KMS-11 (cell line): ENCODE measurements at regions not wholly inside any gene's neighbourhood (a gene's known extent, or its start where the extent isn't known, plus 50 kb on each side); places are given as distances from the start of the nearest gene placed in this dataset.

ENCODE experiments used
- H2AFZ ChIP-seq: fragments of 200-600 bp; sonication (generic); 2 replicates; pipeline ENCODE4 v1.6.1; 2016; ENCODE audit warnings: antibody characterized with exemption, mixed run types, low read depth
- H3K27ac ChIP-seq: fragments of 200-600 bp; sonication (generic); 2 replicates; pipeline ENCODE4 v1.6.1; 2016; ENCODE audit warnings: mild to moderate bottlenecking, mixed run types
- H3K27me3 ChIP-seq: fragments of 200-600 bp; sonication (generic); 2 replicates; pipeline ENCODE4 v1.6.1; 2017; ENCODE audit warnings: mild to moderate bottlenecking, low read depth, mixed run types, moderate library complexity; ENCODE audit not compliant: insufficient read depth
- H3K36me3 ChIP-seq: fragments of 200-600 bp; sonication (generic); 2 replicates; pipeline ENCODE4 v1.6.1; 2017; ENCODE audit warnings: mild to moderate bottlenecking, mixed run types; ENCODE audit not compliant: insufficient read depth
- H3K4me1 ChIP-seq: fragments of 200-600 bp; sonication (generic); 2 replicates; pipeline ENCODE4 v1.6.1; 2016; ENCODE audit warnings: mild to moderate bottlenecking, low read depth, mixed run types; ENCODE audit not compliant: poor library complexity, severe bottlenecking
- H3K4me2 ChIP-seq: fragments of 200-600 bp; sonication (generic); 2 replicates; pipeline ENCODE4 v1.7.0; 2016; ENCODE audit warnings: mild to moderate bottlenecking, mixed run types
- H3K4me3 ChIP-seq: fragments of 200-600 bp; sonication (generic); IDR thresholded peaks from 2 replicates; pipeline ENCODE4 v1.6.1; 2017; ENCODE audit warnings: low read depth, low read length, mixed read lengths; ENCODE audit not compliant: insufficient read depth
- H3K79me2 ChIP-seq: fragments of 200-600 bp; sonication (generic); 2 replicates; pipeline ENCODE4 v1.6.1; 2016; ENCODE audit warnings: low read depth, mixed run types; ENCODE audit not compliant: insufficient read depth
- H3K9ac ChIP-seq: fragments of 200-600 bp; sonication (generic); 2 replicates; pipeline ENCODE4 v1.6.1; 2016; ENCODE audit warnings: mild to moderate bottlenecking, mixed run types
- H4K20me1 ChIP-seq: fragments of 200-600 bp; sonication (generic); 2 replicates; pipeline ENCODE4 v1.6.1; 2016; ENCODE audit warnings: mild to moderate bottlenecking, mixed run types; ENCODE audit not compliant: insufficient read depth
- CTCF ChIP-seq: fragments of 200-600 bp; sonication (generic); conservative IDR thresholded peaks from 2 replicates; pipeline ENCODE4 v1.6.1; 2017; ENCODE audit warnings: low read depth, mild to moderate bottlenecking, antibody characterized with exemption, low read length, moderate library complexity, mixed read lengths

DNA sequence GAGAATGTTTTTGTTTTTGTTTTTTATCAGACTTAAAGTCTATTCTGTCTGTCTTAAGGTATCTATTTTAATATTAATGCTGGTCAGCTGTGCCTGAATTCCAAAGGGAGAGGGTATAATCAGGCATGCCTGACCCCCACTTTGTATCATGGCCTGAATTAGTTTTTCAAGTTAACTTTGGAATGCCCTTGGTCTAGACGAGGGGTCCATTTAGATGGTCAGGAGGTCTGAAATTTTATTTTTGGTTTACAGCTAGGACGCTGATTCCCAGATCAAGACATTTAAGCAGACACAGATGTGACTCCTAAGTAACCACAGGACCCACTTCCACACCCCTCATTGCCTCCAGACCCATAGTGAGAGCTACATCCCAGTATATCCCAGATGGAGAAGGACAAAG lies 189.5 kb downstream of the ARHGAP12 start:
- H3K27ac ChIP-seq = no peak overlapping the region
- H3K4me2 ChIP-seq = no peak overlapping the region
- H3K4me1 ChIP-seq = no peaks in the 10 kb centered on the region
- no peak overlapping the region for H3K4me3 ChIP-seq
- no peaks in the 10 kb centered on the region for H3K79me2 ChIP-seq
- no peak overlapping the region for H3K9ac ChIP-seq
- H2AFZ ChIP-seq = no peak overlapping the region
- TF ChIP-seq CTCF = no peak
- no peaks in the 10 kb centered on the region for H4K20me1 ChIP-seq
- H3K36me3 ChIP-seq = no peaks in the 10 kb centered on the region
- H3K27me3 ChIP-seq = no peaks in the 10 kb centered on the region

GRCh38 chr10:31731711-31732110 lies 196.9 kb downstream of the ARHGAP12 start:
- Histone ChIP-seq H3K27ac (no peak overlapping the region), H3K4me2 (no peak overlapping the region), H3K4me3 (no peak overlapping the region), H3K36me3 (no peaks in the 10 kb centered on the region), H2AFZ (no peak overlapping the region), H3K27me3 (no peaks in the 10 kb centered on the region), H4K20me1 (no peaks in the 10 kb centered on the region), H3K4me1 (no peaks in the 10 kb centered on the region), H3K9ac (no peak overlapping the region), H3K79me2 (no peaks in the 10 kb centered on the region)
- TF ChIP-seq CTCF = no peak

DNA sequence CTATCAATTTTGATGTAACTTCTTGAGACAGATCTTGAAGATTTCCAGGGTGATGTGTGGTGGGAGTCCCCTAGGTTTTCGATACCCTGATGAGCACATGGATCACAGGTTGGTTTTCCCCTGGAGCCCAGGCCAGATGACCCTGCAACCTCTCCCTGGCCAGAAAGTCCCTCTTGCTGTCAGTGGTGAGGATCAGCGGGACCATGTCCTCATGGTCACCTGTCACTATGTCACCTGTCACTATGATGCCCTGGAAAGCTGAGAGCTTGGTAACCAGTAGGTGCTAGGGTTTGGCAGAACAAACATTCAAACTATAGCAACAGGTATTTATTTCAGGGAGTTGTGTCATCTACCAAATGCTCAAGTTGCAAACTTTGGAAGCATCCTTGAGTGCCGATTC lies 197.9 kb downstream of the ARHGAP12 start:
- Histone ChIP-seq H3K79me2 (no peaks in the 10 kb centered on the region), H3K27me3 (no peaks in the 10 kb centered on the region), H3K9ac (no peak overlapping the region), H3K27ac (no peak overlapping the region), H3K4me2 (no peak overlapping the region), H3K36me3 (no peaks in the 10 kb centered on the region), H3K4me1 (no peaks in the 10 kb centered on the region), H2AFZ (no peak overlapping the region), H3K4me3 (no peak overlapping the region), H4K20me1 (no peaks in the 10 kb centered on the region)
- no peak for TF ChIP-seq CTCF

- Histone ChIP-seq H3K4me3 (no peak overlapping the region), H2AFZ (no peak overlapping the region), H3K4me1 (no peaks in the 10 kb centered on the region), H4K20me1 (no peaks in the 10 kb centered on the region), H3K36me3 (no peaks in the 10 kb centered on the region), H3K27me3 (no peaks in the 10 kb centered on the region), H3K9ac (no peak overlapping the region), H3K4me2 (no peak overlapping the region), H3K79me2 (no peaks in the 10 kb centered on the region), H3K27ac (no peak overlapping the region)
- no peak for TF ChIP-seq CTCF
Observed at GRCh38 chr10:31728698-31729224, 199.9 kb downstream of the ARHGAP12 start.

DNA sequence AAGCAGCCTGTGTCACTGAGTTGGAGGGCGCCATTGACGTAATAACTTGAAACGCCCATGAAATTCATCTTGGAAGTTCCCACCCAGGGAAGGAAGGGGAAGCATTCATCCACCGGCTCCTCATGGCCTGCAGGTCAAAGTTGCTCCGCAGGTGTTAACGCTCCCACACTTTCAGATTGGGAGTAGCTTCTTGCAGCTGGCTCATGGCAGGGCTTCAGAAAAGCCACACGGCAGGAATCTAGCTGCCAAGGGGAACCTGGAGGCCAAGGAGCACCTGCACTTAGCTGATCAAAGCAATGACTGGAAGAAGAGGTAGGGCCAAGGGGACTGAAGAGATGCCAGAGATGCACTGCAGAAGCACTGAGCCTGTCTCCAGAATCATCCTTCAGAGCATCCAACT lies 203.2 kb downstream of the ARHGAP12 start:
- no peaks in the 10 kb centered on the region for H3K4me1 ChIP-seq
- H3K4me3 ChIP-seq = no peak overlapping the region
- H2AFZ ChIP-seq = no peak overlapping the region
- no peaks in the 10 kb centered on the region for H3K36me3 ChIP-seq
- no peaks in the 10 kb centered on the region for H3K79me2 ChIP-seq
- TF ChIP-seq CTCF = no peak
- H3K4me2 ChIP-seq = no peak overlapping the region
- no peaks in the 10 kb centered on the region for H3K27me3 ChIP-seq
- no peaks in the 10 kb centered on the region for H4K20me1 ChIP-seq
- H3K27ac ChIP-seq = no peak overlapping the region
- no peak overlapping the region for H3K9ac ChIP-seq
